ENCODE measurements at regions not wholly inside any gene's neighbourhood (a gene's known extent, or its start where the extent isn't known, plus 50 kb on each side); places are given as distances from the start of the nearest gene placed in this dataset.

DNA sequence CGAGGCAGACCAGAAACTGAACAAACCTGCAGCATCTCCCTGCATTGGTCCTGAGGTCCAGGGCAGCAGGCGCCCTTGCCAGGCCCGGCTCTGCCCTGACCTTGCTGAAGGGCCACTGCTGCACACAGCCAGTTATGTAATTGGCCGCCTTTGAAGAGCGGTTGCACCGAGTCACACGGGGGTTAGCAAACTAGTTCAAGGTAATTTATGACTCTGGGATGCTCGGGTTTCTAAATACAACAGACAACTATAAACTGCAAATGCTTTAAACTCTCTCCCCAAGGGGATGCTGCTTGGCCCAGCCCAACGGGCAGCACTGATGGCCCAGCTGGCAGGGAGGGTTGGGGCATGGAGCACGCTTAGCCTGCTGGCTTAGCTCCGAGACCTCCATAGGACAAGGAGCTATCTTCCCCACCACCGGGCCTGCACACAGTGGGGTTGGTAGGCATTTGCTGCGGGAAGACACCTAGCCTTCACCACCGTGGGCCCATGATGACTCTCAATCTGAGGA, 60.3 kb upstream of the IQSEC1 start:
- DNase-seq (ENCODE audit: low read depth): no peak
- no peak overlapping the region for H3K4me3 ChIP-seq (ENCODE audit: low read depth, low read length)
- TF ChIP-seq, protein P1, sequence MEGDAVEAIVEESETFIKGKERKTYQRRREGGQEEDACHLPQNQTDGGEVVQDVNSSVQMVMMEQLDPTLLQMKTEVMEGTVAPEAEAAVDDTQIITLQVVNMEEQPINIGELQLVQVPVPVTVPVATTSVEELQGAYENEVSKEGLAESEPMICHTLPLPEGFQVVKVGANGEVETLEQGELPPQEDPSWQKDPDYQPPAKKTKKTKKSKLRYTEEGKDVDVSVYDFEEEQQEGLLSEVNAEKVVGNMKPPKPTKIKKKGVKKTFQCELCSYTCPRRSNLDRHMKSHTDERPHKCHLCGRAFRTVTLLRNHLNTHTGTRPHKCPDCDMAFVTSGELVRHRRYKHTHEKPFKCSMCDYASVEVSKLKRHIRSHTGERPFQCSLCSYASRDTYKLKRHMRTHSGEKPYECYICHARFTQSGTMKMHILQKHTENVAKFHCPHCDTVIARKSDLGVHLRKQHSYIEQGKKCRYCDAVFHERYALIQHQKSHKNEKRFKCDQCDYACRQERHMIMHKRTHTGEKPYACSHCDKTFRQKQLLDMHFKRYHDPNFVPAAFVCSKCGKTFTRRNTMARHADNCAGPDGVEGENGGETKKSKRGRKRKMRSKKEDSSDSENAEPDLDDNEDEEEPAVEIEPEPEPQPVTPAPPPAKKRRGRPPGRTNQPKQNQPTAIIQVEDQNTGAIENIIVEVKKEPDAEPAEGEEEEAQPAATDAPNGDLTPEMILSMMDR (IDR thresholded peaks at IDR 0.05; ENCODE audit: insufficient read depth, low read depth, low read length, missing control alignments): no peak

DNA sequence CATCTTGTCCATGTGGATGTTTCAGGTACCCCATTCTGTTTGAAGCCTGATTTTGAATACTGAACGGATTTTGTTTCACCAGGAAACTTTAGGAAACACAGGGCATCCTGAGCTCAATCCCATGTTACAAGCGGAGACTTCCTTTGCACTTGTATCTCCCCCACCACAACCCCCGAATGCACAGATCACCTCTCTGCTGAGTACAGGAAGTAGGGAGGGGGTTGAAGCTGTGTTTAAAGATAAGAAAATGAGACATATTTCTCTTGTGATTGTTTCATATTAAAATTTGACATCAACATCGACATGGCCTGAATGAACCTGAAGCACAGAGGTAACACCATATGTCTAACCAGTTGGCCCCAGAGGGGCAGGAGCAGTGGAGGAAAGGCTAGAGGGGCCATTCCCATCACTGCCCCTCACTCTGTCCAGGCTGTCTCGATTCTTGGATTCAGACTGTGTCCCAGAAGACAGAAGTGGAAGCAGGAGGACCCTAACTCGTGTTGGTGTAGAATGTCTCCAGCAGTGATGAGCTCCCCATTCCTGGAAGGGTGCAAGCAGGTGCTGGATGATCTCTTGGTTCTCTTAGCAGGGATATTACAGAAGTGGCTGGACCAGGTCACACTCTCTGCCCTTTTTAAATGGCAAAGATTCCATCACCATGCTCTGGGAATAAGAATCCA, 59.6 kb upstream of the IQSEC1 start:
- H3K4me3 ChIP-seq (ENCODE audit: low read depth, low read length): no peak overlapping the region
- TF ChIP-seq, protein P1 (IDR thresholded peaks at IDR 0.05; ENCODE audit: insufficient read depth, low read depth, low read length, missing control alignments): no peak
- no peak for DNase-seq (ENCODE audit: low read depth)

DNA sequence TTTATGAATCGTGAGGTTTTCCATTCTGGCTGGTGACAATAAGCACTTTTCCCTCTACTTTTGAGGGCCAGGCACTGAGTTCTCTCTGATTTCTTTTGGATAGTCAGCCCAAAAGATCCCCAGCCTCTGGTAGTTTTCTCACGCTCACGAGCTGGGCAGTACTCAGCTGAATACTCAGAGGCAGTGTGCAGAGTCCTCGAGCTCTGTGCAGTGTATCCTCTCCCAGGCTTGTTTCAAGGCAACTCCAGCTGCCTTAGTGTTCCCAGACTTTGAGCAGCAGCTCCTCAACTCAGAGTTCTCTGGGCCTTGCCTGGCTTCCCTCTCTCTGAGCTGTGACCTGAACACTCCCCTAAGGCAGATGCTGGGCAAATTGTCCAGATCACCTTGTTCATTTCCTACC, 59.1 kb upstream of the IQSEC1 start:
- TF ChIP-seq, protein P1 (IDR thresholded peaks at IDR 0.05; ENCODE audit: insufficient read depth, low read depth, low read length, missing control alignments): no peak
- no peak overlapping the region for H3K4me3 ChIP-seq (ENCODE audit: low read depth, low read length)

DNA sequence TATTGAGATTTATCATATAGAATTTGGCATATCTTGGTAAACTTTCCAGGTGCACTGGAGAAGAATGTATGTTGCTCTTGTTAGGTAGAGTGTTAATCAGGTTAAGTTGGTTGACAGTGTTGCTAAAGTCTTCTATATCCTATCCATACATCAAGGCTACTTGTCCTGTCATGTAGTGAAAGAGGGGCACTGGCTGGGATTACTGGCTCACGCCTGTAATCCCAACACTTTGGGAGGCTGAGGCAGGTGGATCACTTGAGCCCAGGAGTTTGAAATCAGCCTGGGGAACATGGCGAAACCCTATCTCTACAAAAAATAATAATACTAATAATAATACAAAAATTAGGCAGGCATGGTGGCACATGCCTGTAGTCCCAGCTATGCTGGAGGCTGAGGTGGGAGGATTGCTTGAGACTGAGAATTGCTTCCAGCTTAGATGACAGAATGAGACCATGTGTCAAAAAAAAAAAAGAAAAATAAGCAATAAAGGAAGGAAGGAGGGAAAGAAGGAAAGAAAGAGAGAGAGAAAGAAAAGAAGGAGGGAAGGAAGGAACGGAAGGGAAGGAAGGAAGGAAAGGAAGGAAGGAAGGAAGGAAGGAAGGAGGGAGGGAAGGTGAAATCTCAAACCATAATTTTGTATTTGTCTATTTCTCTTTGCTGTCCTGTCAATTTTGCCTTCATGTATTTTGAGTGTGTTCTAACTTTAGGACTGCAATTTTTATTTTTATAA, 57.4 kb upstream of the IQSEC1 start:
- H3K4me3 ChIP-seq (ENCODE audit: low read depth, low read length): no peak overlapping the region
- no peak for DNase-seq (ENCODE audit: low read depth)
- TF ChIP-seq, protein P1 (IDR thresholded peaks at IDR 0.05; ENCODE audit: insufficient read depth, low read depth, low read length, missing control alignments): no peak

More for the DNA sequence above, 59.1 kb upstream of the IQSEC1 start:
- no peak for DNase-seq (ENCODE audit: low read depth)

DNA sequence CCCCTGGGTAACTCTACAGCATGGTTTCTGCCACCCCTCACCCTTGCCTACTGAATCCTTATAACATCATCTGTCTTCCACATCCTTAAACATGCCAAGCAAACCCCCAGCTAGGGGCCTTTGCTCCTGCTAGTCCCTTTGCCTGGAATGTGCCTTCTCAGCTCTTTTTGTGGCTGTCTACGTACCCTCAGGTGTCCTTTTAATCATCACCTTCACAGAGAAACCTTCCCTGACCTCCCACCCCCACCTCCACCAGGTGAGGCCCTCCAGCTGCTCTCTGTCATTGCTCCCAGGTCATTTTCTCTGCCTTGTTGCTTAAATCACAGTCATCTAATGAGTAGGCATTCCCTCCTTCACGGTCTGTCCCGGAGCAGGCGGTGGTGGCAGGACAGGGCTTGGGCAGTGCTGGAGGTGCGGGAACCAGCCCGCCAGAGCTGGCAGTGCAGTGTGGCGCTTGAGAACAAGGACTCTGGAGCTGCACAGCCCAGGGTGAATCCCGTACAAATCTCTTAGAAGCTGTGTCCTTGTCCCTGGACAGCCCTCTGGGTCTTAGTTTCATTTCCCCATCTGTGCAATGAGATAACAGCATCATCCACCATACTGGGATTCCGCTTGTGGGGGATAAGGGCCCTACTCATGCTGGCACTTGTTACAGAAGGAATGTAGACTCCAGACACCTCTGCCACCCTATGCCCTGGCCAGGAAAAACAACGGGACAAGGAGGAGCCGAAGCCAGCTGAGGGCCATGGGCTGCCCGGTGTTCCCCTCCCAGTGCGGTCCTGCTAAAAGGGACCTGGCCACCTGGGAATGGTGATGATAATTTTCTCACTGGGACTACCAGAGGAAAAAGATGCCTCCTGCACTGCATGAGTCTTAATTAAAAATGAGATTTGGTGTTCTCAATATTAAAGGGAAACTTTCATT, 52.1 kb upstream of the IQSEC1 start:
- H3K4me3 ChIP-seq (ENCODE audit: low read depth, low read length): no peak overlapping the region
- DNase-seq (ENCODE audit: low read depth): no peak
- TF ChIP-seq, protein P1 (IDR thresholded peaks at IDR 0.05; ENCODE audit: insufficient read depth, low read depth, low read length, missing control alignments): no peak

DNA sequence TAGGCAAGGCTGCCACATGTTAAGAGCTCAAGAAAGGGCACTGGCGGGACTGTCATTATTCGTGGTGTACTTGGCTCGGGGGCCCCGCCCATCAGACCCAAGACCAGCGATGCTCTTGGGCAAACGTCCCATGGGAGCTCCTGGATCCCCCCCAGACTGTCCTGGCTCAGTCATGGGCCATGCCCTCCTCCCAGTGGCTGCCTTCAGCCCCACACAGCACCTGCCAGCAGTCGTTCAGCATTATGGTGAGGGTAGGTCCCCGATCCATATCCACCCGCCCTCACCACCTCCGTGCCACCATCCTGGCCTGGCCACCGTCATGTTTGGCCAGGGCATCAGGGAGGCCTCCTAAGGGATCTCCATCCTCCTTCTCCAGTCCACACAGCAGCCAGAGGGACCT, 51.4 kb upstream of the IQSEC1 start:
- H3K4me3 ChIP-seq (ENCODE audit: low read depth, low read length): no peak overlapping the region
- DNase-seq (ENCODE audit: low read depth): no peak
- TF ChIP-seq, protein P1 (IDR thresholded peaks at IDR 0.05; ENCODE audit: insufficient read depth, low read depth, low read length, missing control alignments): no peak
